LHCN-M2 (cell line): ENCODE measurements at regions not wholly inside any gene's neighbourhood (a gene's known extent, or its start where the extent isn't known, plus 50 kb on each side); places are given as distances from the start of the nearest gene placed in this dataset.
"Not testable (repeated sequence)": the region's sequence is repeated elsewhere in the genome, so short reads cannot be mapped to it uniquely, and the experiment has no call there.

ENCODE experiments used
- DNase-seq: peaks from one replicate; pipeline ENCODE4 v3.0.0-alpha.2; 2012; ENCODE audit warnings: low read depth

GRCh38 chr20:19114410-19114809, 98.0 kb upstream of the SLC24A3 start:
- DNase-seq = no peak

- no peak for DNase-seq
Measured at GRCh38 chr20:19115581-19115980, 96.9 kb upstream of the SLC24A3 start.

GRCh38 chr20:19120011-19120410, 92.4 kb upstream of the SLC24A3 start:
- DNase-seq = no peak

- no peak for DNase-seq
Measured at GRCh38 chr20:19120569-19120968, 91.9 kb upstream of the SLC24A3 start.

- no peak for DNase-seq
Measured at GRCh38 chr20:19121463-19121862, 91.0 kb upstream of the SLC24A3 start.

GRCh38 chr20:19121916-19122315, 90.5 kb upstream of the SLC24A3 start:
- no peak for DNase-seq

- no peak for DNase-seq
Measured at GRCh38 chr20:19122395-19122794, 90.0 kb upstream of the SLC24A3 start.

- no peak for DNase-seq
Measured at GRCh38 chr20:19125508-19125907, 86.9 kb upstream of the SLC24A3 start.

GRCh38 chr20:19129306-19129705, 83.1 kb upstream of the SLC24A3 start:
- DNase-seq = no peak

GRCh38 chr20:19129976-19130612, 82.3 kb upstream of the SLC24A3 start:
- DNase-seq = no peak

- DNase-seq = no peak
Measured at GRCh38 chr20:19130613-19130984, 81.8 kb upstream of the SLC24A3 start.

GRCh38 chr20:19137641-19138040, 74.8 kb upstream of the SLC24A3 start:
- DNase-seq = no peak

GRCh38 chr20:19138758-19139157, 73.7 kb upstream of the SLC24A3 start:
- DNase-seq = no peak

- DNase-seq = not testable (repeated sequence)
Measured at GRCh38 chr20:19139584-19139983, 72.9 kb upstream of the SLC24A3 start.

GRCh38 chr20:19141998-19142397, 70.4 kb upstream of the SLC24A3 start:
- DNase-seq = no peak

- no peak for DNase-seq
Measured at GRCh38 chr20:19143890-19144289, 68.6 kb upstream of the SLC24A3 start.

- DNase-seq = no peak
Measured at GRCh38 chr20:19161336-19161735, 51.1 kb upstream of the SLC24A3 start.
